Stimulated activated CD8-positive, alpha-beta memory T cell treated with anti-CD3 and anti-CD28 coated beads, Interleukin-4, amount 100 ng/mL, for 48 hours (primary cell): ENCODE measurements at regions not wholly inside any gene's neighbourhood (a gene's known extent, or its start where the extent isn't known, plus 50 kb on each side); places are given as distances from the start of the nearest gene placed in this dataset.
"Not testable (repeated sequence)": the region's sequence is repeated elsewhere in the genome, so short reads cannot be mapped to it uniquely, and the experiment has no call there.

Experiments used
- DNase-seq: peaks from one replicate; pipeline ENCODE4 v3.0.0-alpha.2; 2020

GRCh38 chr3:176296066-176296597, 901.1 kb downstream of the TBL1XR1 start:
- DNase-seq, result no peak

DNA sequence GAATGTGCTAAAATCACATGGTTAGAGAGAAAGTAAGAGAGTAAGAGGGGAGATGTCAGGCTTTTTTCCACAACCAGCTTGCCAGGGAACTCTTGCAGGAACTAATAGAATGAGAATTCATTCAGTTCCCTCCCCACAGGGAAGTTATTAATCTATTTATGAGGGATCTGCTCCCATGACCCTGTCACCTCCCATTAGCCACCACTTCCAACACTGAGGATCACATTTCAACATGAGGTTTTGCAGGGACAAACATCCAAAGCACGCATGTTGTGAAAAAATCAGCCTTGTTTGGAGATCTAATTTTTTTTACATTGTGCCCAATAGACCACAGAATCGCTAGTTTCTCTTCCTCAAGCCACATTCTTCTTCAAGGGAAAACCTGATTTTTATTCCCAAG, 904.0 kb downstream of the TBL1XR1 start:
- DNase-seq, result no peak

- no peak for DNase-seq
Measured at GRCh38 chr3:176286476-176287085, 910.7 kb downstream of the TBL1XR1 start.

DNA sequence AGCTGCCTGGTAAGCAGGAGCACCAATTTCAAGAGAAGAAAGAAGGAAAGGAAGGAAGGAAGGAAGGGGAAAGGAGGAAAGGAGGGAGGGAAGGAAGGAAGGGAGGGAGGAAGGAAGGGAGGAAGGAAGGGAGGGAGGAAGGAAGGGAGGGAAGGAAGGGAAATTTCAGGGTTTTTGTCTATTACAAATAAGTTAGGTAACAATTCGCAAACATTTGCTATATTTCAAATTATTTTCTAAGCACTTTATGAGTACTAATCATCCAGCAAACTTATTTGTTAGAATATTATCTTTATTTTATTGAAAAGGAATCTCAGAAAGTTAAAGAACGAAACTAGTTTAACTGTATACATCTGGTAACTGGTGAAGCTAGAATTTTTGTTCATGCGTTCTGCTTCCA, 921.7 kb downstream of the TBL1XR1 start:
- no peak for DNase-seq

GRCh38 chr3:176275113-176275512, 922.2 kb downstream of the TBL1XR1 start:
- DNase-seq, result no peak

DNA sequence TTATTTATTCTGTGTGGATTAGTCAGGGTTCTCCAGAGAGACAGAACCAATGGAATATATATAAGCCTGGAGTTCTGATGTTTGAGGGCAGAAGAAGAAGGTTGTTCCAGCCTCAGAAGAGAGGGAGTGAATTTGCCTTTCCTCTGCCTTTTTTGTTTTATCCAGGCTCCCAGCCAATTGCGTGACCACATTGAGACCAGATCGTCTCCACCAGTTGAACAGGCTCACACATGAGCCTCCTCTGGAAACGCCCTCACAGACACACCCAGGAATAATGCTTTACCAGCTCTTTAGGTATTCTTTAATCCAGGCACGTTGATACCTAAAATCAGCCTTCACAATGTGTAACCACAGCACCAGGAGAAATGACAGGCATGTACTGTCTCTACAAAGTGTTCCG, 923.1 kb downstream of the TBL1XR1 start:
- no peak for DNase-seq

- DNase-seq, result no peak
Measured at GRCh38 chr3:176262071-176262470, 935.2 kb downstream of the TBL1XR1 start.

GRCh38 chr3:176247191-176247590, 950.1 kb downstream of the TBL1XR1 start:
- DNase-seq, result no peak

DNA sequence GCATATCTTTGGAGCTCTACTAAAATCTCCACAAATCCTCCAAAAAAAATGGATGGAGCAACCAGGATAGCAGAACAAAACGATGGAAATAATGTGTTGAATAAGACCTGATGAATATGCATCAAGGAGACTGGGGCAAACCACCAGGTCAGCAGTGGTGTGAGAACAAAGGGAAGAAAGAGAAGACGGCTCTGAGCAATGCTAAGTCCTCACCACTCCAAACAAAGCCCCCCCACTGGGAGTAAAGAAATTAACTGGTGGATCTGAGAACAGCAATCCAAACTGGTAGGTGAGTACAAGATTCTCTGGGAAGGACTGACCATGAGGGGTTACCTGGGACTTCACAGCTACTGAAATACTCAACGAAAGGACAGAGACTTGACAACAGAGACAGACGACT, 977.3 kb downstream of the TBL1XR1 start:
- DNase-seq, result no peak

GRCh38 chr3:176214758-176215157, 982.5 kb downstream of the TBL1XR1 start:
- DNase-seq, result no peak

- DNase-seq, result not testable (repeated sequence)
Measured at GRCh38 chr3:176213314-176213713, 984.0 kb downstream of the TBL1XR1 start.

DNA sequence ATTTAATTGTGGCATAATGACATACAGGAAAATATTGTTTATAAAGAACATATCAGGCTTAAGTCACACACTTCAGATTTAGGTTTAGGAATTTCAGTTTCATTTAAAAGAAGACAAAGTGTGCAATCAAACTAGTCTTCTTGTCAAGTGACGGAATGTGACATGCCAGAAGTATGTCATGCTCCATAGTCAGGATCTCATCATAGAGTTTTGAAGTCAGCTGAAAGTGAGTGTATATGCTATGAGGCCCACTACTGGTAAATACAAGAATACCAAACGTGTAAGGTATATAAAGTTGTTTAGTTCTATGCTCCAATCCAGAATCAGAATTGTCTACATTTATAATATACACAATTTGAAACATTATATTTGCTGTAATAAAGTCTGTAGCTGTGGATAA, 988.4 kb downstream of the TBL1XR1 start:
- no peak for DNase-seq

DNA sequence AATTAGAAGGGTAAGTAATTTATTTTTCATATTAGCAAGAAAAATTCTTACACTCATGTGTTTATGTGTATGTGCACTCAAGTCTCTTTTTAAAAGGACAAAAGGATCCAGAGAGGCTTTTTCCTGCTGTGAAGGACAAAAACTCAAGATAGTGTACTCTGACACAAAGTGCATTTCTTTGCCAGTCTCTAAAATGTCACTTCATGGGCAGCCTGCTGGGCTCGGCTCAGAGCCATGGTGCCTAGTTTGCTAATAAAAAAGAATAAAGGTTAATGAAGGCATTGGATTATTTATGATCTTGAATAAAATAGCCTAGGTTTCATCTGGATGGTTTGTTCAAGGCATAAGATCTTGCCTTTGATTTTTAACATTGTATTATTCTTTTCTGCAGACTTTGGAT, 989.0 kb downstream of the TBL1XR1 start:
- no peak for DNase-seq

- no peak for DNase-seq
Measured at GRCh38 chr3:176206809-176207208, 990.5 kb downstream of the TBL1XR1 start.

- DNase-seq, result no peak
Measured at GRCh38 chr3:176202652-176203051, 994.6 kb downstream of the TBL1XR1 start.

DNA sequence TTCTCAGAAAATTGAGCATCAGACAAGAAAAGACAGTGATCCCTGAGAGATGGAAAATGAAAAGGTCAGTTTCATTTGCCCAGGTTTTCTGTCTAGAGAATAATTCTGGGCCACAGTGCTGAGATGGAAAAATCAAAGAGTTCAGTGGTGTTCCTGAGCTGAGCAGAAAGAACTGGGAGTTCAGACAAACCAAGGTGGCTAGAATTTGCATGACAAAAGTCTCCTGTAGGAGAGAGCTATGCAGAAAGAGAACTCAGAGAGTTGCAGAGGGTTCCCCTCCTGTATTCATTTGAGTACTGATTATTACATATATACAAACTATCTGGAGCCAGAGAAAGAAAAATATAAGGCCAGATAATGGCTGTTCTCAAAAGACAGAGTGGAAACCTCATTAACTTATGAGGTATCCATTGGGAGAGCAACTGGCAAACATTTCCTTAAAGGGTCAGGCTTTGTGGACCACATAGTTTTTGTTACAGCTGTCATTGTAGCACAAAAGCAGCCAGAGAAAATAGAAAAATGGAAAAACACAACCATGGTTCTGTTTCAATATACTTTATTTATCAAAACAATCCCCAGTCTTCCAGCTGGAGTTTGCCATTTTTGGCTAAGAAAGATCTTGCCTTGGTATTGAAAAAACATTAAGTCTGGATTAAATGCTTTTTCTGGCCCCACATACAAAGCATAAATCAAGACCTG, 1004.1 kb downstream of the TBL1XR1 start:
- no peak for DNase-seq

DNA sequence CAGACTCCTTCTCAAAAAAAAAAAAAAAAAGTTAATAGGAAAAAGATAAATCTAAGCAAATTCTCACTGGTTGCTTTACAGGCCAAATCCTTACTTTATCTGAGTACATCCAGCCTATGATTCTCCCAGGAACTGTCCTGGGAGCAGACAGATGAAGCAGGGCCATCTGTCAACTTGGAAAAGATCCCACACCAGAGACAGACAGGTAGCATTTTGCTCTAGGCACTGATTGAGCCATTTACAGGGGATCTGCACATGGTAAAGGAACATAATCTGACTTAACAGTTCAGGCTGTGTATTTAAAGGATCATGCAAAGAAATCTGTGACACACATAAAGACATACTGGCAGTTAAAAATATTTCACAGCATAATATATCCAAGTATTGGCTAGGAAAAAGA, 1006.5 kb downstream of the TBL1XR1 start:
- DNase-seq, result no peak

GRCh38 chr3:176183181-176183580, 1014.1 kb downstream of the TBL1XR1 start:
- no peak for DNase-seq

- no peak for DNase-seq
Measured at GRCh38 chr3:176174060-176174459, 1023.2 kb downstream of the TBL1XR1 start.

- DNase-seq, result no peak
Measured at GRCh38 chr3:176172492-176172891, 1024.8 kb downstream of the TBL1XR1 start.

GRCh38 chr3:176167272-176167671, 1030.0 kb downstream of the TBL1XR1 start:
- DNase-seq, result no peak

DNA sequence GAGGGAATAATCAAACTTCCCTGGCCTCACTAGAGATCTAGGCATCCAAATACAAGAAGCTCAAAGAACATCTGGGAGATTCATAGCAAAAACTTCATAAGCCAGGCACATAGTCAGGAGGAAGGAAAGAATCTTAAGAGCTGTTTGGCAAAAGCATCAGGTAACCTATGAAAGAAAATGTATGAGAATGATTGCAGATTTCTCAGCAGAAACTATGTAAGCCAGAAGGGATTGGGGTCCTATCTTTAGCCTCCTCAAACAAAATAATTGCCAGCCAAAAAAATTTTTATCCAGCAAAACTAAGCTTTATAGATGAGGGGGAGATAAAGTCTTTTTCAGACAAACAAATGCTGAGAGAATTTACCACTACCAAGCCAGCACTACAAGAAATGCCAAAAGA, 1036.3 kb downstream of the TBL1XR1 start:
- no peak for DNase-seq

DNA sequence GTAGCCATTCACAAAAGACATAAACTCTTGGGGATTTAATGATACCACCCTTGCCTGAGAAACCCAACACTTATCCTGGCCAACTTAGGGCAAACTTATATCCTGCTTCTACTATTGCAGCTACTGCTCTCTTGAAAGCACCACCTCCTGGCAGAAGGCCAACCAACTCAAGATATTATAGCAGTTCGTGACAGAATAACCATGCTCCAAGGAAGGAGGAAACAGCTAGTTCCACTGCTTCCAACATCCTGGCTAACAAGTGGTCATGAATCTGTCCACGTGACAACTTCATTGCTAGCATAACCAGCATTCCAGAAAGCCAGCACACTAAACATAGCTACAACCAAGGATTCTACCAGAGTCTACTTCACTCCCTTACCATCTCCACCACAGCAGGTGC, 1037.5 kb downstream of the TBL1XR1 start:
- DNase-seq, result no peak

DNA sequence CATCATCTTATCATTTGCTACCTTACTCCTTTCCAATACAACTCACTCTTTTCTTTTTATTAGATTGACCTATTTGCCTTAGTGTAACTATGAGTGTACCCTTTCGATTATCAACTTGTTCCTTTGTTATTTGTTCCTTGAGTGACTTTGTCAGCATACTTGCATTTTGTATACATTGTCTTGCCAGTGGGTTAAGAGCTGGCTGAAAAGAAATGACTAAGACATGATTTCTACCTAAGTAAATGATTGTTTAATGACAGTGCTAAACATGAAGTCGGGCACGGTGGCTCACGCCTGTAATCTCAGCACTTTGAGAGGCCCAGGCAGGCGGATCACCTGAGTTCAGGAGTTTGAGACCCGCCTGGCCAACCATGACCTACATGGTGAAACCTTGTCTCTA, 1042.3 kb downstream of the TBL1XR1 start:
- no peak for DNase-seq

DNA sequence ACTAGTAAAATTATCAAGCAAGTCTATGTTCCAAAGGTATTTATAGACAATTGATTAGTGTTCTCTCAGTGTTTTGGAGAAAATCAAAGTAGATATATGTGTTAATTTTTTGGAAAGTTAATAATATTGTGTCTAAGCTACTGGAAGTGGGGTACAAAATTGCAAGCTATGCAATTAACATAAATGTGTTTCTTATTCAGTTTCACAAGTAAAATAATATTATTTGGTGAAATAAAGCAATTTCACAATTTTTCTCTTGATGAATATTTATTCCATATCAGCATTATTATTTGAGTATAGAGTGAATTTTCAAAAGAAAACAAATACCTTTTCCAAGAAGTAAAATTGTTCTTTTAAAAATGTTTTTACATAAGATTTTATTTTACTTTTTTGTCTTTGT, 1047.7 kb downstream of the TBL1XR1 start:
- DNase-seq, result no peak
